HEK293T (cell line): ENCODE measurements at regions not wholly inside any gene's neighbourhood (a gene's known extent, or its start where the extent isn't known, plus 50 kb on each side); places are given as distances from the start of the nearest gene placed in this dataset.

Source experiments
- CTCF ChIA-PET: fragments of 350-600 bp; formaldehyde crosslinking; extraction: SDS; loops from one replicate; lab custom pipeline; 2021; ENCODE audit warnings: antibody characterized with exemption, inconsistent platforms; lab: Yijun Ruan, JAX
- POLR2A ChIA-PET: fragments of 350-600 bp; formaldehyde crosslinking; extraction: SDS; loops from one replicate; lab custom pipeline; 2020; ENCODE audit warnings: antibody characterized with exemption, inconsistent platforms; lab: Yijun Ruan, JAX
- DNase-seq: peaks from one replicate; pipeline ENCODE4 v3.0.0; 2012; ENCODE audit warnings: mixed read lengths; ENCODE audit errors: extremely low spot score
- ARNT ChIP-seq: fragments of 450-650 bp; IDR thresholded peaks from 2 replicates; pipeline ENCODE4 v1.6.1; 2017; ENCODE audit warnings: mild to moderate bottlenecking
- BHLHE40 ChIP-seq: fragments of 450-650 bp; IDR thresholded peaks from 2 replicates; pipeline ENCODE4 v1.6.1; 2016; ENCODE audit warnings: mild to moderate bottlenecking, moderate library complexity, borderline replicate concordance
- CTBP1 ChIP-seq: fragments of 450-650 bp; IDR thresholded peaks from 2 replicates; pipeline ENCODE4 v1.6.1; 2016; ENCODE audit warnings: borderline replicate concordance
- ELF4 ChIP-seq: fragments of 450-650 bp; IDR thresholded peaks from 2 replicates; pipeline ENCODE4 v1.6.1; 2017; ENCODE audit warnings: antibody characterized with exemption
- FOXA1 ChIP-seq: fragments of 450-650 bp; IDR thresholded peaks from 2 replicates; pipeline ENCODE4 v1.6.1; 2016; ENCODE audit warnings: mild to moderate bottlenecking
- FOXK2 ChIP-seq: fragments of 450-650 bp; IDR thresholded peaks from 2 replicates; pipeline ENCODE4 v1.6.1; 2016; ENCODE audit warnings: mild to moderate bottlenecking
- FOXM1 ChIP-seq: fragments of 450-650 bp; IDR thresholded peaks from 2 replicates; pipeline ENCODE4 v1.6.1; 2017; ENCODE audit warnings: mild to moderate bottlenecking, borderline replicate concordance
- HDGF ChIP-seq: fragments of 450-650 bp; IDR thresholded peaks from 2 replicates; pipeline ENCODE4 v1.6.1; 2017; ENCODE audit warnings: antibody characterized with exemption, borderline replicate concordance
- L3MBTL2 ChIP-seq: fragments of 450-650 bp; conservative IDR thresholded peaks from 2 replicates; pipeline ENCODE4 v1.6.1; 2016; ENCODE audit warnings: mild to moderate bottlenecking
- LEF1 ChIP-seq: fragments of 450-650 bp; IDR thresholded peaks from 2 replicates; pipeline ENCODE4 v1.6.1; 2017; ENCODE audit warnings: mild to moderate bottlenecking, borderline replicate concordance
- NFRKB ChIP-seq: fragments of 450-650 bp; IDR thresholded peaks from 2 replicates; pipeline ENCODE4 v1.6.1; 2016; ENCODE audit warnings: mild to moderate bottlenecking, moderate library complexity
- SP1 ChIP-seq: fragments of 450-650 bp; IDR thresholded peaks from 2 replicates; pipeline ENCODE4 v1.6.1; 2017
- SUZ12 ChIP-seq: fragments of 450-650 bp; IDR thresholded peaks from 2 replicates; pipeline ENCODE4 v1.6.1; 2016; ENCODE audit warnings: mild to moderate bottlenecking
- TARDBP ChIP-seq: fragments of 450-650 bp; IDR thresholded peaks from 2 replicates; pipeline ENCODE4 v1.6.1; 2016
- ZNF384 ChIP-seq: fragments of 450-650 bp; IDR thresholded peaks from 2 replicates; pipeline ENCODE4 v1.6.1; 2016
- TF ChIP-seq, protein P1 (sequence below): fragments of 450-650 bp; IDR thresholded peaks from 2 replicates; pipeline ENCODE4 v1.6.1; 2016

DNA sequence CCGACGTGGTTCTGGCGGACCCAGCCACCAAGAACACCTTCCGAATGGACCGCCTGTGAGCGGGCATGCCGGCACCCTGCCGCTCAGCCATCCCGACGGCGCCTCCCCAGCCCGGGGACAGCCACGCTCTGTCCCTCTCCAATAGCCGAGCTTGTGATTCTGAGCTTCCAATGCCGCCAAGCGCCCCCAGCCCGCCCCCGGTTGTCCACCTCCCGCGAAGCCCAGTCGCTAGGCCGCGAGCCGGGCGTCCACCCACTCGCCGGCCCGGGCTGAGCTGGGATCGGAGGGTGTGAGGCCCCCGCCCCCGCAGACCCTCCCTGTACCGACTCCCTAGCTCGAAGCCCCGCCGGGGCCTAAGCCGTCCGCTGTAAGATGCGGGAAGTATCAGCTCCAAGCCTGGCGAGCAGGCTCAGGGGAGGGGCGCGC lies 1195.1 kb upstream of the CHAC2 start:
- DNase-seq = no peak
- ChIA-PET CTCF (no interaction called here), POLR2A (no interaction called here)
- TF ChIP-seq LEF1 (no peak), TARDBP (no peak), ARNT (no peak), FOXK2 (no peak), CTBP1 (no peak), ELF4 (no peak), SUZ12 (no peak), ZNF384 (no peak)

DNA sequence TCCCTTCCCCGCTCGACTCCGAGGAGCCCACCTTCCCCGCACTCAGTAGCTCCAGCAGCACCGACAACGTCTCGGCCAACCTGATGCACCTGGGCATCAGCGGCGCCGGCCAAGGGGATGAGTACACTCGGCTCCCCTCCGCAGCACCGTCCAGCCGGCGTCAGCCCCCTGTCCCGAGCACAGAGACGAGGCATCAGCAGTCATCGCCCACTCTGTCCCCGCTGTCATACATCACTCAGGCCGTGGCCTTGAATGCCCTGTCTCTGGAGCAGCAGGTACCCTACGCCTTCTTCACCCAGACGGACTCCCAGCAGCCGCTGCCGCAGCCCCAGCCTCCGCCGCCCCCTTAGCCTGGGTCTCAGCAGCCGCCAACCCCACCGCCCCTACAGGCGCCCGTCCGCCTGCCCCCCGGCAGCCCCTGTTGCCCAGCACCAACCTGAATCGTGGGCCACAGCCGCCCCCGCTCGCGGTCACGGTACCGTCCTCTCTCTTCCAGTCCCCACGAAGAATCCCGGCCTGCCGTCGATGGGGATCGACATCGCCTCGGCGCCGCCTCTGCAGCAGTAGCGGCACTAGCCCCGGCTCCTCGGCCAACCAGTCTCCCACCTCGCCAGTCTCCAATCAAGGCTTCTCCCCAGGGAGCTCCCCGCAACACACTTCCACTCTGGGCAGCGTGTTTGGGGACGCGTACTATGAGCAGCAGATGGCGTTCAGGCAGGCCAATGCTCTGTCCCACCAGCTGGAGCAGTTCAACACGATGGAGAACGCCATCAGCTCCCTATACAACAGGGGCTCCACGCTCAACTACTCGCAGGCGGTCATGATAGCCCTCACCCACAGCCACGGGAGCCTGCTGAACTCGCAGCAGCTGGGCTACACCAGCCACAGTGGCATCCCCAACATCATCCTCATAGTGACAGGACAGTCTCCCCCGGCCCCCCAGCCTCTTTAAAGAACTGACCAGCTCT lies 1195.9 kb upstream of the CHAC2 start:
- ChIA-PET POLR2A (no interaction called here), CTCF (no interaction called here)
- DNase-seq = no peak
- TF ChIP-seq CTBP1 = no peak
- TF ChIP-seq NFRKB = no peak
- TF ChIP-seq HDGF = no peak
- TF ChIP-seq FOXA1 = no peak
- TF ChIP-seq ZNF384 = no peak
- no peak for TF ChIP-seq BHLHE40
- TF ChIP-seq LEF1 = no peak
- TF ChIP-seq FOXM1 = no peak
- TF ChIP-seq ARNT = no peak
- TF ChIP-seq L3MBTL2 = no peak
- no peak for TF ChIP-seq SUZ12
- TF ChIP-seq SP1 = no peak
- TF ChIP-seq, protein P1, sequence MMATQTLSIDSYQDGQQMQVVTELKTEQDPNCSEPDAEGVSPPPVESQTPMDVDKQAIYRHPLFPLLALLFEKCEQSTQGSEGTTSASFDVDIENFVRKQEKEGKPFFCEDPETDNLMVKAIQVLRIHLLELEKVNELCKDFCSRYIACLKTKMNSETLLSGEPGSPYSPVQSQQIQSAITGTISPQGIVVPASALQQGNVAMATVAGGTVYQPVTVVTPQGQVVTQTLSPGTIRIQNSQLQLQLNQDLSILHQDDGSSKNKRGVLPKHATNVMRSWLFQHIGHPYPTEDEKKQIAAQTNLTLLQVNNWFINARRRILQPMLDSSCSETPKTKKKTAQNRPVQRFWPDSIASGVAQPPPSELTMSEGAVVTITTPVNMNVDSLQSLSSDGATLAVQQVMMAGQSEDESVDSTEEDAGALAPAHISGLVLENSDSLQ = no peak
- TF ChIP-seq ELF4 = no peak
- TF ChIP-seq FOXK2 = no peak
- TF ChIP-seq TARDBP = no peak

DNA sequence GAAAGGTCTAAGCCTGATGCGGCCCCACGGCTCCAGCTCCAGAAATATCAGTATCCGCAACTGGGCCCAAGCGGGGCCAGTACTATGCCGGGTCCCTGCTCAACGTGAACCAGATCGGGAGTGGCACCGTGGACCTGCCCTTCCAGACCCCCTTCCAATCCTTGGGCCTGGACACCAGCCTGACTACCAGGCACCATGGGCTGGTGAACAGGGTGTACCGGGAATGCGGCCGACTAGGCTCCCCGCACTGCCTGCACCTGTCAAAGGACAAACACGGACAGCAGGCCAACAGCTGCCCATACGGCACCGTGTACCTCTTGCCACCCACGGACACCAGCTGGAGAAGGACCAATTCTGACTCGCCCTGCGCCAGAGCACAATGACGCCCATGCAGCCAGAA lies 1196.9 kb upstream of the CHAC2 start:
- TF ChIP-seq LEF1 = no peak
- TF ChIP-seq NFRKB = no peak
- TF ChIP-seq HDGF = no peak
- TF ChIP-seq L3MBTL2 = no peak
- no peak for TF ChIP-seq TARDBP
- TF ChIP-seq, protein P1 = no peak
- no peak for TF ChIP-seq FOXM1
- TF ChIP-seq SUZ12 = no peak
- TF ChIP-seq ZNF384 = no peak
- TF ChIP-seq FOXK2 = no peak
- no peak for TF ChIP-seq CTBP1
- TF ChIP-seq FOXA1 = no peak
- TF ChIP-seq BHLHE40 = no peak
- no peak for TF ChIP-seq ELF4
- TF ChIP-seq SP1 = no peak
- CTCF ChIA-PET = no interaction called here
- no peak for DNase-seq
- POLR2A ChIA-PET = no interaction called here

DNA sequence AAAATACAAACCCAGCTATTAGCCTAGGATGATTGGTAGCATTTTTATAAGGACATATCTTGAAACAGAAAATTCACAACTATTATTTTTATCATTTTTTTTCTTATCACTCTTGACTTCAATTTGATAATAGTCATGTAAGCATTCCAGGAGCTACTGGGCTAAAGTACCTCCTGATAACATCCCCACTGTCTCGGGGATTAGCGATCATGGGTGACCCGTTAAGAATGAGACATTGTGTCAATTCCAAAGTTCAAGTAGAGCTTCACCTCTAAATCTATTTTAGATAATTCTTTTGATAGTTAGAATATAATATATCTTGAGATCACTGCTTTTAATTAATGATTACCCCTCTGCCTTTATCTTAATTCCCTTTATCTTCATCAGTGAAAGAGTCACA lies 1204.5 kb upstream of the CHAC2 start:
- DNase-seq = no peak
- ChIA-PET POLR2A (no interaction called here), CTCF (no interaction called here)
- TF ChIP-seq NFRKB (no peak), FOXA1 (no peak), CTBP1 (no peak), FOXM1 (no peak), SUZ12 (no peak), FOXK2 (no peak), ELF4 (no peak), ARNT (no peak), HDGF (no peak), TARDBP (no peak), L3MBTL2 (no peak), LEF1 (no peak), ZNF384 (no peak), SP1 (no peak), BHLHE40 (no peak)
- TF ChIP-seq, protein P1 = no peak

DNA sequence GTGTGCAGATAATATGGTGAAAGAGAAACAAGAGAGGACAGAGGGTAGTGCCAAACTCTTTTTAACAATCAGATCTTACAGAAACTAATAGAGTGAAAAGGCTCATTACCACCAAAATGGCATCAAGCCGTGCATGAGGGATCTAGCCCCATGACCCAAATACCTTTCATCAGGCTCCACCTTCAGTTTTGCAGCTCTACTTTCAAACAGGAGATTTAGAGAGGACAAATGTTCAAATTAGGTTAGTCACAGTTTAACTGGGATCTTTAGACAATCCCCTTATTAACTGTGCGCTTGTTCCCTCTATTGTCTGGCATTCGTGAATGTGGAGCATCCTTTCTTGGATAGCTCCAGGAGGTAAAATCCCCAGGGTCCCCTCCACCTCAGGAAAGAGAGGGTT lies 1209.3 kb upstream of the CHAC2 start:
- TF ChIP-seq SUZ12 = no peak
- TF ChIP-seq L3MBTL2 = no peak
- no peak for TF ChIP-seq LEF1
- no peak for TF ChIP-seq CTBP1
- no peak for TF ChIP-seq ARNT
- no peak for TF ChIP-seq ELF4
- TF ChIP-seq FOXA1 = no peak
- no peak for TF ChIP-seq HDGF
- TF ChIP-seq, protein P1 = no peak
- no peak for TF ChIP-seq BHLHE40
- TF ChIP-seq ZNF384 = no peak
- TF ChIP-seq SP1 = no peak
- no peak for TF ChIP-seq FOXM1
- no peak for TF ChIP-seq FOXK2
- TF ChIP-seq NFRKB = no peak
- no peak for DNase-seq
- CTCF ChIA-PET = no interaction called here
- POLR2A ChIA-PET = no interaction called here
